KMS-11 (cell line): ENCODE measurements at regions not wholly inside any gene's neighbourhood (a gene's known extent, or its start where the extent isn't known, plus 50 kb on each side); places are given as distances from the start of the nearest gene placed in this dataset.

Source experiments
- H2AFZ ChIP-seq: fragments of 200-600 bp; sonication (generic); 2 replicates; pipeline ENCODE4 v1.6.1; 2016; ENCODE audit warnings: antibody characterized with exemption, mixed run types, low read depth
- H3K27ac ChIP-seq: fragments of 200-600 bp; sonication (generic); 2 replicates; pipeline ENCODE4 v1.6.1; 2016; ENCODE audit warnings: mild to moderate bottlenecking, mixed run types
- H3K27me3 ChIP-seq: fragments of 200-600 bp; sonication (generic); 2 replicates; pipeline ENCODE4 v1.6.1; 2017; ENCODE audit warnings: mild to moderate bottlenecking, low read depth, mixed run types, moderate library complexity; ENCODE audit not compliant: insufficient read depth
- H3K36me3 ChIP-seq: fragments of 200-600 bp; sonication (generic); 2 replicates; pipeline ENCODE4 v1.6.1; 2017; ENCODE audit warnings: mild to moderate bottlenecking, mixed run types; ENCODE audit not compliant: insufficient read depth
- H3K4me1 ChIP-seq: fragments of 200-600 bp; sonication (generic); 2 replicates; pipeline ENCODE4 v1.6.1; 2016; ENCODE audit warnings: mild to moderate bottlenecking, low read depth, mixed run types; ENCODE audit not compliant: poor library complexity, severe bottlenecking
- H3K4me2 ChIP-seq: fragments of 200-600 bp; sonication (generic); 2 replicates; pipeline ENCODE4 v1.7.0; 2016; ENCODE audit warnings: mild to moderate bottlenecking, mixed run types
- H3K4me3 ChIP-seq: fragments of 200-600 bp; sonication (generic); IDR thresholded peaks from 2 replicates; pipeline ENCODE4 v1.6.1; 2017; ENCODE audit warnings: low read depth, low read length, mixed read lengths; ENCODE audit not compliant: insufficient read depth
- H3K79me2 ChIP-seq: fragments of 200-600 bp; sonication (generic); 2 replicates; pipeline ENCODE4 v1.6.1; 2016; ENCODE audit warnings: low read depth, mixed run types; ENCODE audit not compliant: insufficient read depth
- H3K9ac ChIP-seq: fragments of 200-600 bp; sonication (generic); 2 replicates; pipeline ENCODE4 v1.6.1; 2016; ENCODE audit warnings: mild to moderate bottlenecking, mixed run types
- H4K20me1 ChIP-seq: fragments of 200-600 bp; sonication (generic); 2 replicates; pipeline ENCODE4 v1.6.1; 2016; ENCODE audit warnings: mild to moderate bottlenecking, mixed run types; ENCODE audit not compliant: insufficient read depth
- CTCF ChIP-seq: fragments of 200-600 bp; sonication (generic); conservative IDR thresholded peaks from 2 replicates; pipeline ENCODE4 v1.6.1; 2017; ENCODE audit warnings: low read depth, mild to moderate bottlenecking, antibody characterized with exemption, low read length, moderate library complexity, mixed read lengths

- H3K4me3 ChIP-seq = no peak overlapping the region
- no peaks in the 10 kb centered on the region for H3K4me1 ChIP-seq
- H3K27me3 ChIP-seq = no peaks in the 10 kb centered on the region
- H3K27ac ChIP-seq = no peak overlapping the region
- H3K79me2 ChIP-seq = no peaks in the 10 kb centered on the region
- TF ChIP-seq CTCF = no peak
- H3K4me2 ChIP-seq = no peak overlapping the region
- H3K9ac ChIP-seq = no peak overlapping the region
- no peak overlapping the region for H2AFZ ChIP-seq
- no peaks in the 10 kb centered on the region for H3K36me3 ChIP-seq
- H4K20me1 ChIP-seq = no peaks in the 10 kb centered on the region
Observed at GRCh38 chr10:58903071-58903470, 273.4 kb upstream of the PHYHIPL start.

- no peak for TF ChIP-seq CTCF
- H3K79me2 ChIP-seq = no peaks in the 10 kb centered on the region
- H3K4me1 ChIP-seq = no peaks in the 10 kb centered on the region
- H3K36me3 ChIP-seq = no peaks in the 10 kb centered on the region
- no peak overlapping the region for H3K27ac ChIP-seq
- H3K4me3 ChIP-seq = no peak overlapping the region
- H3K4me2 ChIP-seq = no peak overlapping the region
- no peak overlapping the region for H2AFZ ChIP-seq
- no peaks in the 10 kb centered on the region for H4K20me1 ChIP-seq
- no peak overlapping the region for H3K9ac ChIP-seq
- H3K27me3 ChIP-seq = no peaks in the 10 kb centered on the region
Observed at GRCh38 chr10:58909881-58910280, 266.6 kb upstream of the PHYHIPL start.

GRCh38 chr10:58913717-58914116 lies 262.7 kb upstream of the PHYHIPL start:
- Histone ChIP-seq H4K20me1 (no peaks in the 10 kb centered on the region), H3K4me2 (no peak overlapping the region), H3K79me2 (no peaks in the 10 kb centered on the region), H3K36me3 (no peaks in the 10 kb centered on the region), H3K27me3 (no peaks in the 10 kb centered on the region), H3K4me3 (no peak overlapping the region), H2AFZ (no peak overlapping the region), H3K9ac (no peak overlapping the region), H3K27ac (no peak overlapping the region), H3K4me1 (no peaks in the 10 kb centered on the region)
- no peak for TF ChIP-seq CTCF

GRCh38 chr10:58918887-58919286 lies 257.6 kb upstream of the PHYHIPL start:
- no peak for TF ChIP-seq CTCF
- Histone ChIP-seq H2AFZ (no peak overlapping the region), H3K4me2 (no peak overlapping the region), H3K79me2 (no peaks in the 10 kb centered on the region), H3K36me3 (no peaks in the 10 kb centered on the region), H3K4me3 (no peak overlapping the region), H3K9ac (no peak overlapping the region), H3K27me3 (no peaks in the 10 kb centered on the region), H3K27ac (no peak overlapping the region), H4K20me1 (no peaks in the 10 kb centered on the region), H3K4me1 (no peaks in the 10 kb centered on the region)
